Keratinocyte (primary cell): ENCODE measurements at regions not wholly inside any gene's neighbourhood (a gene's known extent, or its start where the extent isn't known, plus 50 kb on each side); places are given as distances from the start of the nearest gene placed in this dataset.

ENCODE experiments used
- DNase-seq: peaks from one replicate; pipeline ENCODE4 v3.0.0-alpha.2; 2011; ENCODE audit warnings: low read depth, missing footprints, low spot score
- FAIRE-seq: peaks from 2 replicates; lab custom pipeline; 2011; peaks lifted over from hg19 to GRCh38; lab: Jason Lieb, UNC
- H2AFZ ChIP-seq: 2 replicates; pipeline ENCODE4 v1.6.0; 2012; ENCODE audit warnings: low read length, control low read depth, inconsistent platforms; ENCODE audit not compliant: control insufficient read depth
- H3K27ac ChIP-seq: 2 replicates; pipeline ENCODE4 v1.5.1; 2011; ENCODE audit warnings: low read length; ENCODE audit not compliant: control insufficient read depth, insufficient read depth
- H3K27me3 ChIP-seq: 3 replicates; pipeline ENCODE4 v1.6.0; 2011; ENCODE audit warnings: low read length; ENCODE audit not compliant: control insufficient read depth, insufficient read depth; ENCODE audit errors: extremely low read depth
- H3K36me3 ChIP-seq, 2 experiments: 2 replicates in 1 of 2; 3 replicates in 1 of 2; pipeline ENCODE4 v1.5.1; 2011; ENCODE audit warnings: low read length in 2 of 2, mild to moderate bottlenecking in 1 of 2; ENCODE audit not compliant: control insufficient read depth in 2 of 2, insufficient read depth in 2 of 2; ENCODE audit errors: extremely low read depth in 1 of 2
- H3K4me1 ChIP-seq: 3 replicates; pipeline ENCODE4 v1.5.1; 2011; ENCODE audit warnings: low read length; ENCODE audit not compliant: control insufficient read depth, insufficient read depth; ENCODE audit errors: extremely low read depth
- H3K4me2 ChIP-seq: 3 replicates; pipeline ENCODE4 v1.6.0; 2011; ENCODE audit warnings: low read depth, low read length; ENCODE audit not compliant: control insufficient read depth, insufficient read depth; ENCODE audit errors: extremely low read depth
- H3K4me3 ChIP-seq, 3 experiments: fragments of 200-600 bp in 1 of 3; sonication (generic) in 1 of 3; 2 replicates in 2 of 3; 3 replicates in 1 of 3; pipeline ENCODE4 v1.5.1; 2011 to 2016; ENCODE audit warnings: low read length in 3 of 3, mild to moderate bottlenecking in 3 of 3, control low read depth in 2 of 3, inconsistent platforms in 1 of 3, low read depth in 1 of 3, mixed read lengths in 1 of 3, mixed run types in 1 of 3, moderate library complexity in 1 of 3; ENCODE audit not compliant: control insufficient read depth in 2 of 3, insufficient read depth in 2 of 3; ENCODE audit errors: extremely low read depth in 1 of 3
- H3K79me2 ChIP-seq: 2 replicates; pipeline ENCODE4 v1.6.0; 2012; ENCODE audit warnings: low read length; ENCODE audit not compliant: control insufficient read depth, insufficient read depth
- H3K9ac ChIP-seq: 3 replicates; pipeline ENCODE4 v1.6.0; 2011; ENCODE audit warnings: low read length; ENCODE audit not compliant: control insufficient read depth, insufficient read depth; ENCODE audit errors: extremely low read depth
- H3K9me1 ChIP-seq: 3 replicates; pipeline ENCODE4 v1.6.0; 2011; ENCODE audit warnings: low read length; ENCODE audit not compliant: control insufficient read depth, insufficient read depth; ENCODE audit errors: extremely low read depth
- H3K9me3 ChIP-seq: 2 replicates; pipeline ENCODE4 v1.5.1; 2012; ENCODE audit warnings: low read depth, low read length; ENCODE audit not compliant: control insufficient read depth
- H4K20me1 ChIP-seq: 3 replicates; pipeline ENCODE4 v1.6.0; 2011; ENCODE audit warnings: low read length; ENCODE audit not compliant: control insufficient read depth, insufficient read depth; ENCODE audit errors: extremely low read depth
- CTCF ChIP-seq, 3 experiments: IDR thresholded peaks in 1 of 3; conservative IDR thresholded peaks in 1 of 3; optimal IDR thresholded peaks in 1 of 3; 2 replicates in 2 of 3; 3 replicates in 1 of 3; pipeline versions ENCODE3 to v1.5.1; 2011; ENCODE audit warnings: low read length in 3 of 3, mild to moderate bottlenecking in 3 of 3, moderate library complexity in 2 of 3, control low read depth in 1 of 3, inconsistent platforms in 1 of 3; ENCODE audit not compliant: insufficient read depth in 2 of 3; ENCODE audit errors: extremely low read depth in 1 of 3
- EZH2 ChIP-seq: IDR thresholded peaks from one replicate; pipeline ENCODE4 v1.6.1; 2012; ENCODE audit warnings: inconsistent platforms, mild to moderate bottlenecking, low read length, moderate library complexity
- dilution Hi-C: fragments of 300-500 bp; cut with MboI; formaldehyde crosslinking; loops from one replicate; pipeline ENCODE4 v1.7.0; 2020; ENCODE audit warnings: low sequenced_read_pairs; ENCODE audit not compliant: extremely low pct_ligation_motif_present

GRCh38 chr6:169956580-169956979 is 205.2 kb downstream of the ERMARD start:
- FAIRE-seq (no peak), DNase-seq (no peak)
- H3K9ac ChIP-seq = no peak overlapping the region

GRCh38 chr6:169955731-169956437 is 204.5 kb downstream of the ERMARD start:
- Histone ChIP-seq H3K9me1 (no peaks in the 10 kb centered on the region), H3K36me3 (no peaks in the 10 kb centered on the region), H4K20me1 (no peaks in the 10 kb centered on the region), H3K9ac (no peak overlapping the region), H3K27me3 (no peaks in the 10 kb centered on the region), H3K4me3 (no peak overlapping the region), H2AFZ (peak overlapping the region; percentile 27), H3K9me3 (no peaks in the 10 kb centered on the region), H3K79me2 (no peaks in the 10 kb centered on the region), H3K4me1 (peaks cover 12% of the 10 kb centered on the region), H3K4me2 (no peak overlapping the region), H3K27ac (no peak overlapping the region)
- DNase-seq (no peak), FAIRE-seq (no peak)
- TF ChIP-seq CTCF (optimal IDR thresholded peaks at IDR 0.05 in 1 of 3, IDR thresholded peaks at IDR 0.05 in 1 of 3, conservative IDR thresholded peaks at IDR 0.05 in 1 of 3; ENCODE audit: extremely low read depth in 1 of 3, insufficient read depth in 2 of 3, low read length in 3 of 3) (no peak), EZH2 (no peak)
- dilution Hi-C loops = no loop called here

More at GRCh38 chr6:169956580-169956979, 205.2 kb downstream of the ERMARD start:
- H3K79me2 ChIP-seq = no peaks in the 10 kb centered on the region
- H3K9me1 ChIP-seq = no peaks in the 10 kb centered on the region
- no peaks in the 10 kb centered on the region for H3K9me3 ChIP-seq
- H3K4me1 ChIP-seq = peaks cover 12% of the 10 kb centered on the region
- H4K20me1 ChIP-seq = no peaks in the 10 kb centered on the region
- TF ChIP-seq EZH2 (no peak), CTCF (optimal IDR thresholded peaks at IDR 0.05 in 1 of 3, IDR thresholded peaks at IDR 0.05 in 1 of 3, conservative IDR thresholded peaks at IDR 0.05 in 1 of 3; ENCODE audit: extremely low read depth in 1 of 3, insufficient read depth in 2 of 3, low read length in 3 of 3) (no peak)
- no peak overlapping the region for H2AFZ ChIP-seq
- H3K4me3 ChIP-seq = no peak overlapping the region
- no peak overlapping the region for H3K27ac ChIP-seq
- H3K36me3 ChIP-seq = no peaks in the 10 kb centered on the region
- no peaks in the 10 kb centered on the region for H3K27me3 ChIP-seq
- dilution Hi-C loops = no loop called here
- H3K4me2 ChIP-seq = no peak overlapping the region
